Transverse colon (tissue), 4 donors: ENCODE measurements at regions not wholly inside any gene's neighbourhood (a gene's known extent, or its start where the extent isn't known, plus 50 kb on each side); places are given as distances from the start of the nearest gene placed in this dataset.

ENCODE experiments used
- DNase-seq: peaks from one replicate; pipeline ENCODE4 v3.0.0-alpha.2; 2019
- H3K27ac ChIP-seq, 4 donors: fragments of 200-600 bp; sonication (generic); 2 replicates each; pipeline ENCODE4 v1.5.1; 2016 to 2018; ENCODE audit warnings: inconsistent platforms in 4 of 4
- H3K27me3 ChIP-seq: fragments of 200-600 bp; sonication (generic); 2 replicates; pipeline ENCODE4 v1.5.1; 2017; ENCODE audit warnings: inconsistent platforms
- H3K36me3 ChIP-seq, 4 donors: fragments of 200-600 bp; sonication (generic); 2 replicates each; pipeline ENCODE4 v1.5.1; 2017 to 2019; ENCODE audit warnings: inconsistent platforms in 4 of 4
- H3K4me1 ChIP-seq, 4 donors: fragments of 200-600 bp; sonication (generic); 2 replicates each; pipeline ENCODE4 v1.5.1; 2017 to 2020; ENCODE audit warnings: inconsistent platforms in 4 of 4
- H3K4me3 ChIP-seq, 4 donors: fragments of 200-600 bp; sonication (generic); 1 replicate in 1 of 4; 2 replicates in 3 of 4; pipeline versions ENCODE4 v1.5.1 to v1.6.1; 2017 to 2019; ENCODE audit warnings: inconsistent platforms in 4 of 4
- H3K9me3 ChIP-seq, 2 donors: fragments of 200-600 bp; sonication (generic); 2 replicates each; pipeline ENCODE4 v1.5.1; 2017 to 2019; ENCODE audit warnings: inconsistent platforms in 2 of 2
- EP300 ChIP-seq: sonication (generic); formaldehyde crosslinking; IDR thresholded peaks from one replicate; pipeline ENCODE4 v1.6.1; 2017; ENCODE audit warnings: antibody characterized with exemption, low read depth
- POLR2A ChIP-seq: fragments of 450-650 bp; IDR thresholded peaks from one replicate; pipeline ENCODE4 v1.6.1; 2016; ENCODE audit warnings: antibody characterized with exemption, mild to moderate bottlenecking, moderate library complexity
- POLR2AphosphoS5 ChIP-seq, 3 donors: sonication (generic); formaldehyde crosslinking; IDR thresholded peaks; one replicate each; pipeline ENCODE4 v1.6.1; 2016; ENCODE audit warnings: antibody characterized with exemption in 3 of 3
- WGBS, 2 donors: methylation state at CpG; one replicate each; pipeline ENCODE4 v1.1.5; 2018; ENCODE audit warnings: low coverage in 1 of 2; 5-methylcytosine and 5-hydroxymethylcytosine counted together
- in situ Hi-C, 4 donors: fragments of 200-750 bp; cut with MboI; loops; one replicate each; pipeline versions ENCODE4 v1.15.0 to v1.15.1; 2017; ENCODE audit warnings: low sequenced_read_pairs in 3 of 4, low pct_ligation_motif_present in 1 of 4, low pct_unique_long_range_greater_than_20kb in 1 of 4
- intact Hi-C: fragments of 100-400 bp; cut with DNase I; formaldehyde crosslinking; loops from one replicate; pipeline ENCODE4 v1.15.1; 2023; ENCODE audit warnings: low total_unique reads
- TF ChIP-seq, protein P1 (sequence below), 5 experiments: fragments of 200-600 bp in 3 of 5; fragments of 450-650 bp in 2 of 5; sonication (generic) in 3 of 5; IDR thresholded peaks; 1 replicate in 2 of 5; 2 replicates in 3 of 5; pipeline ENCODE4 v1.5.1; 2016 to 2017; ENCODE audit warnings: antibody characterized with exemption in 5 of 5, inconsistent platforms in 3 of 5, mild to moderate bottlenecking in 2 of 5, moderate library complexity in 1 of 5

DNA sequence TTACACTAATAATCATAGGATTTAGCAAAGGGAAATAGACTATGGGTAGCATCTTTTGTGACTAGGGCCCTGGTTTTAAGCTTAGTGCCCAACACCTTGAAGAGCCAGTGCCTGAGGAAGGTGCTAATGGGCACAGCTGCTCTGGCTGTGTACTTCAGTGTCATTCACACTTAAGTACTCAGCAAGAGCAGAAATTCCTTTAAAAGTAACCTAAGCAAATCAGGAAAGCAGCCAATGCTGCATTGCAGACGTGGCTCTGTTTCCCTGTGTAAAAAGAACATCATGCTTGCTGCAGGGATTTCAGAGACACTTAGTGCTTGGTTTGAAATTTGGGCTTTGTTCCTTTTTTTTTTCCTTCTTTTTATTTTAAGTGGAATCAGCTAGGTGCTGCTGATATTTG is 505.4 kb downstream of the SUCLG1 start:
- H3K4me3 ChIP-seq = no peak overlapping the region
- in situ Hi-C loops = no loop called here
- 0 to 10% methylated on average over 1 of the region's 1 CpG for WGBS, 2 donors
- DNase-seq = no peak
- H3K36me3 ChIP-seq = no peaks in the 10 kb centered on the region
- H3K9me3 ChIP-seq = no peaks in the 10 kb centered on the region
- intact Hi-C loops = no loop called here
- no peaks in the 10 kb centered on the region for H3K27me3 ChIP-seq
- H3K27ac ChIP-seq = no peak overlapping the region
- no peak for TF ChIP-seq EP300
- TF ChIP-seq, protein P1, sequence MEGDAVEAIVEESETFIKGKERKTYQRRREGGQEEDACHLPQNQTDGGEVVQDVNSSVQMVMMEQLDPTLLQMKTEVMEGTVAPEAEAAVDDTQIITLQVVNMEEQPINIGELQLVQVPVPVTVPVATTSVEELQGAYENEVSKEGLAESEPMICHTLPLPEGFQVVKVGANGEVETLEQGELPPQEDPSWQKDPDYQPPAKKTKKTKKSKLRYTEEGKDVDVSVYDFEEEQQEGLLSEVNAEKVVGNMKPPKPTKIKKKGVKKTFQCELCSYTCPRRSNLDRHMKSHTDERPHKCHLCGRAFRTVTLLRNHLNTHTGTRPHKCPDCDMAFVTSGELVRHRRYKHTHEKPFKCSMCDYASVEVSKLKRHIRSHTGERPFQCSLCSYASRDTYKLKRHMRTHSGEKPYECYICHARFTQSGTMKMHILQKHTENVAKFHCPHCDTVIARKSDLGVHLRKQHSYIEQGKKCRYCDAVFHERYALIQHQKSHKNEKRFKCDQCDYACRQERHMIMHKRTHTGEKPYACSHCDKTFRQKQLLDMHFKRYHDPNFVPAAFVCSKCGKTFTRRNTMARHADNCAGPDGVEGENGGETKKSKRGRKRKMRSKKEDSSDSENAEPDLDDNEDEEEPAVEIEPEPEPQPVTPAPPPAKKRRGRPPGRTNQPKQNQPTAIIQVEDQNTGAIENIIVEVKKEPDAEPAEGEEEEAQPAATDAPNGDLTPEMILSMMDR (IDR thresholded peaks at IDR 0.05) = no peak
- no peak for TF ChIP-seq POLR2A
- TF ChIP-seq POLR2AphosphoS5 (IDR thresholded peaks at IDR 0.05) = no peak
- H3K4me1 ChIP-seq = no peaks in the 10 kb centered on the region

DNA sequence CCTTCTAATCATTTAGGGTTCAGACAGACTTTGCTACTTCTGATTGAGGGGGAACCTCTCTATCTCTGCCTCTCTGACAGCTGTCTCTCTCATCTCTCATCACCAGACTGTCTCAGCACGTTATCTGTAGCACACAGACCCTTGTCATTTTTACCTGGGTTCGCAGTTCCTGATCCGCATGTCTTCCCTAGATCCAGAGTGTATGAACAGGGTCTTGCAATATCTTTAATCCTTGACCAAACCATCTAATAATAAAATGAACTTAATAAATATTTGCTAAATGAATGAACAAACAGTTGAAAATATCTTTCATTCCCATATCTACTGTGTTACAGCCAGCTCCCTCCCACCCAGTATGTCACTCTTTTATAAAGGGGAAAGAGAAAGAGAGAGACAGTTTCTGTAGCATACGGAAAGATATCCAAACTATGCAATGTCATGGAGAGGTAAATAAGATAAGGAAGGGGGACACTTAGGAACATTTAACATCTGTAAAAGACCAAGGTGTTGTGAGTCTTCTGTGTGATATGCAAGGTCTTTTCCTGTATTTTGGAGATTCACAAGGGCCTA is 507.6 kb downstream of the SUCLG1 start:
- H3K9me3 ChIP-seq = no peaks in the 10 kb centered on the region
- WGBS, 2 donors = 81 to 87% methylated on average over 4 of the region's 4 CpGs
- intact Hi-C loops = no loop called here
- no peaks in the 10 kb centered on the region for H3K4me1 ChIP-seq
- in situ Hi-C loops = no loop called here
- TF ChIP-seq POLR2A (no peak), EP300 (no peak), POLR2AphosphoS5 (IDR thresholded peaks at IDR 0.05) (no peak)
- TF ChIP-seq, protein P1 (IDR thresholded peaks at IDR 0.05) = no peak
- H3K27me3 ChIP-seq = no peaks in the 10 kb centered on the region
- H3K4me3 ChIP-seq = no peak overlapping the region
- no peak overlapping the region for H3K27ac ChIP-seq
- no peaks in the 10 kb centered on the region for H3K36me3 ChIP-seq
- no peak for DNase-seq

DNA sequence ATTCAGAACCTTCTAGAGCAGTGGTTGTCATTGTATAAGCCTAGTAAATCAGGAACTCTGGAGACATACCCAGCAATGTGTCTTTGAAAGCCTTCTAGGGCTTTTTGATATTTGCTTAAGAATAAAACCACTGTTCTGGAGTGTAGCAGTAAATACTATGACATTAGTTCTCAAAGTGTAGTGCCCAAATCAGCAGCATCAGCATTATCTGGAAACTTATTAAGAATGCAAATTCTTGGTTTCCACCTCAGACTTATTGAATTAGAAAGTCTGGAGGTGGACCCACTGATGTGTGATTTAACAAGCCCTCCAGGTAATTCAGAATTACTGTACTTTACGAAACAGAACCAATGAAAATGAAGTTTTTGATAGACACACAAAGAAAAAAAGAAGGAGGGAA is 509.7 kb downstream of the SUCLG1 start:
- WGBS, 2 donors = 50 to 57% methylated on average over 1 of the region's 1 CpG
- in situ Hi-C loops = no loop called here
- TF ChIP-seq POLR2A (no peak), EP300 (no peak), POLR2AphosphoS5 (IDR thresholded peaks at IDR 0.05) (no peak)
- TF ChIP-seq, protein P1 (IDR thresholded peaks at IDR 0.05) = no peak
- no peaks in the 10 kb centered on the region for H3K9me3 ChIP-seq
- H3K4me1 ChIP-seq = no peaks in the 10 kb centered on the region
- H3K27ac ChIP-seq = no peak overlapping the region
- H3K4me3 ChIP-seq = no peak overlapping the region
- no peaks in the 10 kb centered on the region for H3K36me3 ChIP-seq
- H3K27me3 ChIP-seq = no peaks in the 10 kb centered on the region
- intact Hi-C loops = no loop called here
- no peak for DNase-seq

DNA sequence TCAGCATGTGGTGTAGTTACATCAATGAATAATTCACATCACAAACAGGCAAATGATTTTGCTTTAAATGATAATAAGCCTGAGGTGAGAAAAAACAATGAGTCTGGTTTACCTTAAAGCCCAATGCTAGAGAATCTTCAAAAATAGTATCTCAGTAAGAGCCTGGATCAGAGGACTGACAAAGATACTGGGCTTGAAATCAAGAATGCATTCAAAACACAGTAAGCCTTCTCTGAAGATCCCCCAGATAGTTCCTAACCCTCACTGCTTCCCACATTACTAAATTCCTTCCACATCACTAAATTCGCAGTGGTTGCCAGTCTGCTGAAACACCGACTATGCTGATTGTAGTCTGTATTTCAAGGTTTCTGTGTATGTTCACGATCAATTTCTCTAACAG is 514.9 kb downstream of the SUCLG1 start:
- DNase-seq = no peak
- Histone ChIP-seq H3K4me3 (no peak overlapping the region), H3K27ac (no peak overlapping the region), H3K27me3 (no peaks in the 10 kb centered on the region), H3K9me3 (no peaks in the 10 kb centered on the region), H3K4me1 (no peaks in the 10 kb centered on the region), H3K36me3 (no peaks in the 10 kb centered on the region)
- TF ChIP-seq POLR2A (no peak), POLR2AphosphoS5 (IDR thresholded peaks at IDR 0.05) (no peak), EP300 (no peak)
- TF ChIP-seq, protein P1 (IDR thresholded peaks at IDR 0.05) = no peak
- in situ Hi-C loops (no loop called here), intact Hi-C loops (no loop called here)
- 69 to 95% methylated on average over 3 of the region's 3 CpGs for WGBS, 2 donors
